Subcutaneous abdominal adipose tissue (tissue), 5 donors: ENCODE measurements at regions not wholly inside any gene's neighbourhood (a gene's known extent, or its start where the extent isn't known, plus 50 kb on each side); places are given as distances from the start of the nearest gene placed in this dataset.

Source experiments
- H3K27ac ChIP-seq: one replicate; pipeline ENCODE4 v1.7.0; 2013; ENCODE audit warnings: low read depth, mild to moderate bottlenecking, inconsistent platforms, low read length, moderate library complexity
- H3K27me3 ChIP-seq, 5 donors: one replicate each; pipeline ENCODE4 v1.7.0; 2013; ENCODE audit warnings: low read length in 5 of 5, inconsistent platforms in 1 of 5; ENCODE audit not compliant: control insufficient read depth in 5 of 5, insufficient read depth in 4 of 5
- H3K36me3 ChIP-seq, 5 donors: one replicate each; pipeline ENCODE4 v1.7.0; 2013; ENCODE audit warnings: low read length in 5 of 5; ENCODE audit not compliant: control insufficient read depth in 5 of 5, insufficient read depth in 5 of 5
- H3K4me1 ChIP-seq, 5 donors: one replicate each; pipeline ENCODE4 v1.7.0; 2013; ENCODE audit warnings: low read length in 5 of 5, mild to moderate bottlenecking in 3 of 5, moderate library complexity in 1 of 5; ENCODE audit not compliant: control insufficient read depth in 5 of 5, insufficient read depth in 5 of 5
- H3K4me3 ChIP-seq, 5 donors: one replicate each; pipeline ENCODE4 v1.7.0; 2013; ENCODE audit warnings: low read length in 5 of 5, low read depth in 1 of 5
- H3K9ac ChIP-seq, 5 donors: one replicate each; pipeline ENCODE4 v1.7.0; 2013; ENCODE audit warnings: low read length in 5 of 5, mild to moderate bottlenecking in 4 of 5, moderate library complexity in 3 of 5
- H3K9me3 ChIP-seq, 5 donors: one replicate each; pipeline ENCODE4 v1.7.0; 2013; ENCODE audit warnings: low read length in 5 of 5; ENCODE audit not compliant: control insufficient read depth in 5 of 5
- donor health status: healthy.
- donor health status: healthy.
- donor health status: healthy.
- donor health status: healthy.
- donor health status: healthy.

DNA sequence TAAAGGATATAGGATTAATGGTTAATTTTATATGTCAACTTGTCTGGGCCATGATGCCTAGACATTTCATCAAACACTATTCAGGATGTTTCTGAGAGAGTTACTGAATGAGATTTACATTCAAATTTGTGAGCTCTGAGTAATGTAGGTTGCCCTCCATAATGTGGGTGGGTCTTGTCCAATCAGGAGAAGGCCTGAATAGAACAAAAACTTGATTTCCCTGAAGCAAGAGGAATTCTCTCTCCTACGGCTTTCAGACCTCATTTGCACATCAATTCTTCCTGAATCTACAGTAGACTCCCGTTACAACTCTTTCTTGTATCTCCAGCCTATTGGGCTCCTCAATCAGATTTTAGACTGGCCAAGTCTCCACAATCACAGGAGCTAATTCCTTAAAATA lies 377.9 kb upstream of the PMFBP1 start:
- H3K27me3 ChIP-seq, result no peaks in the 10 kb centered on the region
- H3K9me3 ChIP-seq, result peaks cover 0 to 6% (median 0%) of the 10 kb centered on the region in 5 donors
- no peak overlapping the region for H3K9ac ChIP-seq
- H3K4me3 ChIP-seq, result no peak overlapping the region
- H3K36me3 ChIP-seq, result no peaks in the 10 kb centered on the region
- H3K27ac ChIP-seq, result no peak overlapping the region
- no peaks in the 10 kb centered on the region for H3K4me1 ChIP-seq

GRCh38 chr16:72542102-72542501 lies 370.1 kb upstream of the PMFBP1 start:
- Histone ChIP-seq H3K9me3 (no peaks in the 10 kb centered on the region), H3K9ac (no peak overlapping the region), H3K36me3 (no peaks in the 10 kb centered on the region), H3K4me3 (no peak overlapping the region), H3K4me1 (no peaks in the 10 kb centered on the region), H3K27me3 (no peaks in the 10 kb centered on the region), H3K27ac (no peak overlapping the region)

DNA sequence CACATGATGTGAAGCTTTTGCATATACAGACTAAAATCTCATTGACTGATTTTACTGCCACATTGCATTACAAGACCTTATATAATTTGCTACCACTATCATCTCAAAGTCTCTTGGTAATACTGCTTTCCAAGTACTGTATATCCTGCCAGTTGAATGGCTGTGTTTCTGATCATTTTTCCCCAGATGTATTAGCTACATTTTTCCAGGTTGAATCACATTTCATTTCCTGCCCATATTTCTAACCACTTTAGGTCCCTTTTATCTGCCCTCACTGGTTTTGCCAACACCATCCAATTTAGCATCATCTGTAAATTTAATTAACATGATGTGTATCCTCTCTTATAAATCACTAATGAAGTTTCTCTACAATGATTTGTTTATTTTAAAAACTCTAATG lies 365.7 kb upstream of the PMFBP1 start:
- H3K4me3 ChIP-seq, result no peak overlapping the region
- no peaks in the 10 kb centered on the region for H3K27me3 ChIP-seq
- H3K9ac ChIP-seq, result no peak overlapping the region
- H3K36me3 ChIP-seq, result no peaks in the 10 kb centered on the region
- no peaks in the 10 kb centered on the region for H3K4me1 ChIP-seq
- H3K9me3 ChIP-seq, result no peaks in the 10 kb centered on the region
- H3K27ac ChIP-seq, result no peak overlapping the region

GRCh38 chr16:72536723-72537435 lies 364.9 kb upstream of the PMFBP1 start:
- Histone ChIP-seq H3K9ac (no peak overlapping the region), H3K27ac (no peak overlapping the region), H3K27me3 (no peaks in the 10 kb centered on the region), H3K36me3 (no peaks in the 10 kb centered on the region), H3K9me3 (no peaks in the 10 kb centered on the region), H3K4me1 (no peaks in the 10 kb centered on the region), H3K4me3 (no peak overlapping the region)

- H3K36me3 ChIP-seq, result no peaks in the 10 kb centered on the region
- H3K27ac ChIP-seq, result no peak overlapping the region
- no peak overlapping the region for H3K4me3 ChIP-seq
- no peaks in the 10 kb centered on the region for H3K9me3 ChIP-seq
- H3K4me1 ChIP-seq, result no peaks in the 10 kb centered on the region
- H3K27me3 ChIP-seq, result no peaks in the 10 kb centered on the region
- no peak overlapping the region for H3K9ac ChIP-seq
Measured at GRCh38 chr16:72532906-72533410, 361.0 kb upstream of the PMFBP1 start.

- Histone ChIP-seq H3K9me3 (no peaks in the 10 kb centered on the region), H3K4me3 (no peak overlapping the region), H3K27me3 (no peaks in the 10 kb centered on the region), H3K27ac (no peak overlapping the region), H3K4me1 (no peaks in the 10 kb centered on the region), H3K36me3 (no peaks in the 10 kb centered on the region), H3K9ac (no peak overlapping the region)
Measured at GRCh38 chr16:72530434-72530833, 358.5 kb upstream of the PMFBP1 start.

DNA sequence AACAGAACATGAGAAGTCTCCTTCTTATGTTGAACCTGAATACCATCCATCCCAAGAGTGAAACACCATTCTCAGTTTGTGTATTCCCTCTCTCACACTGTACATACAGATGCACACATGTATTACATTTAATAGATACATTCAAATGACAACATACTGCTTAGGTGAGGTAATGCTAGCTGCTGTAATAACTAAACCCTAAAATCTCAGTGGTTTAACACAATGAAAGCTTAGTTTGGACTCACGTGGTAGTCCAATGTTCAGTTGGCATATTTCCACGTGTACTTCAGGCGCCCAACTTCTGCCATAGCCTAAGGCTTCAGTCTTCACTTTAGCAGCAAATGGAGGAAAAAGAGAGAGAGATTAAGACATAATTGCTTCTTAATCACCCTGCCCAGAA lies 351.1 kb upstream of the PMFBP1 start:
- H3K27me3 ChIP-seq, result no peaks in the 10 kb centered on the region
- no peak overlapping the region for H3K9ac ChIP-seq
- H3K27ac ChIP-seq, result no peak overlapping the region
- H3K36me3 ChIP-seq, result no peaks in the 10 kb centered on the region
- peaks cover 0 to 21% (median 8%) of the 10 kb centered on the region in 5 donors for H3K9me3 ChIP-seq
- H3K4me3 ChIP-seq, result no peak overlapping the region
- H3K4me1 ChIP-seq, result no peaks in the 10 kb centered on the region

GRCh38 chr16:72517154-72517553 lies 345.2 kb upstream of the PMFBP1 start:
- Histone ChIP-seq H3K4me1 (no peaks in the 10 kb centered on the region), H3K9ac (no peak overlapping the region), H3K27ac (no peak overlapping the region), H3K36me3 (no peaks in the 10 kb centered on the region), H3K4me3 (no peak overlapping the region), H3K27me3 (no peaks in the 10 kb centered on the region), H3K9me3 (peaks cover 0 to 7% (median under 1%) of the 10 kb centered on the region in 5 donors)

DNA sequence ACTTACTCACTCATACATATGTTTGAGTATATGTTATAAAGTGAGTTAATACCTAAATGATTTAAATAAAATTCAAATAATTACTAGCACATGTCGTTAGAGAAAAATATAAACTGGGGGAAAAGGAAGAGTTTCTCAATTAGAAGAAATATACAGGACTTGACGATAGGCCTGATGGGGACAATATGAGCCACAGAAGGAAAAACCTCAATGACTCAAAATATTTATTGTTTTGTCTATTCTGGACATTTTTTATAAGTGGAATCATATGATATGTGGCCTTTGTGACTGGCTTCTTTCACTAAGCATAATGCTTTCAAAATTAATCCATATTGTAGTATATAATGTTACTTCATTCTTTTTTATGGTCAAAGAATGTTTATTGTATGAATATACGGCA lies 339.2 kb upstream of the PMFBP1 start:
- Histone ChIP-seq H3K4me1 (no peaks in the 10 kb centered on the region), H3K36me3 (no peaks in the 10 kb centered on the region), H3K27me3 (no peaks in the 10 kb centered on the region), H3K4me3 (no peak overlapping the region), H3K9ac (no peak overlapping the region), H3K9me3 (no peaks in the 10 kb centered on the region), H3K27ac (no peak overlapping the region)

DNA sequence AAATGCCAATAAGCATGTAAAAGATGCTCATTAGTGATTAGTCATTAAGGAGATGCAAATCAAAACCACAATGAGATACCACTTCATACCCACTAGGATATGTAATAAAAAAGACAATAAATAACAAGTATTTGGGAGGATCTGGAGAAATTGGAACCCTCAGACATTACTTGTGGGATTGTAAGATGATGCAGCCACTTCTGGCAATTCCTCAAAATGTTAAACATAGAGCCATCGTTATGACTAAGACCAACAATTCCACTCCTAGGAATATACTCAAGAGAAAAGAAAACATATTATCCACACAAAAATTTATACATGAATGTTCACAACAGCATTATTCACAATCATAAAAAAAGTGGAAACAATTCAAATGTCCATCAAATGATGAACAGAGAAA lies 336.2 kb upstream of the PMFBP1 start:
- Histone ChIP-seq H3K27me3 (no peaks in the 10 kb centered on the region), H3K4me3 (no peak overlapping the region)

More for the DNA sequence above, 336.2 kb upstream of the PMFBP1 start:
- Histone ChIP-seq H3K9me3 (no peaks in the 10 kb centered on the region), H3K4me1 (no peaks in the 10 kb centered on the region), H3K36me3 (no peaks in the 10 kb centered on the region), H3K9ac (no peak overlapping the region), H3K27ac (no peak overlapping the region)
